GM18511 (cell line): ENCODE measurements at regions not wholly inside any gene's neighbourhood (a gene's known extent, or its start where the extent isn't known, plus 50 kb on each side); places are given as distances from the start of the nearest gene placed in this dataset.
A peak's percentile ranks its signal among the peaks of the same experiment; 100 is the strongest.
"Not testable (repeated sequence)": the region's sequence is repeated elsewhere in the genome, so short reads cannot be mapped to it uniquely, and the experiment has no call there.

Experiments used
- ATAC-seq: cut with Tn5 transposase; IDR thresholded peaks from one replicate; pipeline ENCODE4 v1.9.1; 2021; ENCODE audit warnings: mild to moderate bottlenecking, moderate library complexity; ENCODE audit not compliant: unreplicated experiment

DNA sequence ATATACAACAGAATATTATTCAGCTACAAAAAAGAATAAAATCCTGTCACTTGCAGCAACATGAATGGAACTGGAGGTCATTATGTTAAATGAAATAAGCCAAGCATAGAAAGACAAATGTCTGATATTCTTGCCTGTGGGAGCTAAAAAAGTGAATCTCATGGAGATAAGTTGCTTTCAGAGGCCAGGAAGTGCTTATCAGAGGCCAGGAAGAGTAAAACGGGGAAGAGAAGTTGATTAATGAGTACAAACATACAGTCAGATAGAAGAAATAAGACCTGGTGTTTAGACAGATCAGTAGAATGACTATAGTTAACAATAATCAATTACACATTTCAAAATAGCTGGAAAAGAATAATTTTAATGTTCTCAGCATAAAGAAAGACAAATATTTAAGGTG is 54.4 kb upstream of the CPHXL start:
- ATAC-seq: no peak

DNA sequence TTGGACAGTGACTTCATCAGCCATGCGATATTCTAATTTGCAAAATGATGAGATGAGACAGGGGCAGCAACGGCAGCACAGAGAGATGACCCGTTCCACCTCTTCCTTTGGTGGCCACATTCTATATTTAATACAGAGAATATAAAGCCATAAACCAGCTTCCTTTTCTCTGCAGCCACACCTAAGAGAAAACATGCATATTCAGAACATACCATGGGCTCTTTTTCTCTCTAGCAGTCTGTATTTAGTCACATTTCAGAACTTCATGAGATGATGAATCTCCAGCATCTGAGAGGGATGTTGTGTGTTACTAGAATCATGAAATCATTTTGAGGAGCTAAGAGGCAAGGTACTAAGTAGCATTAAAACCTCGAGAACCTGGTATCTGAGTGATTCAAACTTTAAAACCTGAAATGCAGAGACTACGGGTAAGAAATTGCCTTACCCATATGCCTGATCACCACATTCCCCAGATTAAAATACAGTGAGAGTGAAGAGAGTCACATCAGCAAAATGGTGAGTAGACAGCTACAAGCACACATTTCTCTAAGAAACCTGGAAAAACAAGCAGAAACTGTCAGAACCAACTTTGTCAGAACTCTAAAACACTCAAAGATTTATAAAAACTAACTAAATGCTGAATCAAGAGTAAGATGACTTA is 55.5 kb upstream of the CPHXL start:
- no peak for ATAC-seq

- peak; percentile 79 for ATAC-seq
Observed at GRCh38 chr16:75787440-75787839, 61.1 kb upstream of the CPHXL start.

- peak; percentile 62 for ATAC-seq
Observed at GRCh38 chr16:75789237-75789636, 62.9 kb upstream of the CPHXL start.

DNA sequence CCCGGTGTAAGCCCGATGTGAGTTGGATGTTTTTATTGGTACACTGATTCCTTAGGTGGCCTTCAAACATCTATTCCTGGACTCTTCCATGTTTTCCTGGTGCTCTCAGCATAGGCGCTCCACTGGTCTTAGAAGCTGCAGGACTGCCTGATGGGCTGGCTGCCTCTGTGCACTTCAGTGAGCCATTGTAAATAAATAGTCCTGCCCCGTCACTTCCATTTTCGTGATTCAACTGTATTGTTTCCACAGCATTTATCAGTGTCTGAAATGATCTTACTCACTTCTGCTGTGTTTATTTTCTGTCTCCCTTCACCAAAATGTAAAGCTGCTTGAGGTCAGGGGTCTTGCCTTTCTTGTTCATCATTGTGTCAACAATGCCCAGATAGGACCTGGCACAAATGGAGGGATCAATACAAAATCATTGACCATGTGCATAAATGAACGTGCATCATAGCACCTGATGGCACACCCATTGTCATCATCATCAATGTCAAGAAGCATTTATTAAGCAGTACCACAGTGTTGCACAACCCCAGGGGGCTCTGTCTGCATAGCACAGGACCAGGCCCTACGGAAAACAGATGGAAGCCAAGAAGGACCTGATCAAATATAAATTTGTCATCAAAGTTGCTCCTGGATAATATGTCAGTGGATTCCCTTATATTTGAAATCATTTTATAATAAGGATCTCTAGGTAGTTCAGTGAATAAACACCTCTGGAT is 66.6 kb upstream of the CPHXL start:
- no peak for ATAC-seq

DNA sequence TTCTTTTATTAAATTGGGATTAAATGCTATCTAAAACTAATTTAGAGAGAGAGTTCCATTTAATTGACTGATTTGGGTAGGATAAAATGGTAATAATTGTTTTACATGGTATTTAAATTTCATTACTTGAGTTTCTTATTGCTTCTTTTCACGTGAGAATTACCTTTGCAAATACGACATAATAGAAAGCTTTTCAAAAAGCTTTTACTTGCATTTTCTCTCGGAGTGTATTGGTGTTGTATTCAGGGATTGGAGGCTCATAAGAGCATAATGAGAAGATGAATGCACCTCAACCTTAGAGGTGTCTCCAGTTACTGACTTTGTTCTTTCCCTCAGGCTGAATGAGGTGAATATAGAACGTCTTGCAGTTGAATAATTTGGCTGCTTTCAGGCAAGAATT is 67.4 kb upstream of the CPHXL start:
- no peak for ATAC-seq

GRCh38 chr16:75794426-75794825 is 68.1 kb upstream of the CPHXL start:
- no peak for ATAC-seq

DNA sequence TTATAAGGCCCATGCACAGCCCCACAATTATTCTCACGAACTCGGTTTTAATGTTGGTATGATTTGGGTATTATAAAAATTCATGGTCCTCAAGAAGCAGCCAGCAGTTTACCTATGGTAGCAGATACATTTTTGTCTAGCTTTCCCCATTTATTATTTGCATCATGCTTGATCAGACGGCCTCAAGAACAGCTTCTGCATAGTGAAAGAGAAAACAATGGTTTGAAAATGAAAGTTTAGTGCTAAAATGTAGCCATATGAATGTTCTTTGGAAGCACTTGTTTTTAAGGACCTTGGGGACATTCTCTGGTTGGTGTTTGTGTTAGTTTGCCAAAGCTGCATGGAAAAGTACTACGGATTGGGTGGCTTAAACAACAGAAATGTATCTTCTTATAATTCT is 72.4 kb upstream of the CPHXL start:
- ATAC-seq: no peak

DNA sequence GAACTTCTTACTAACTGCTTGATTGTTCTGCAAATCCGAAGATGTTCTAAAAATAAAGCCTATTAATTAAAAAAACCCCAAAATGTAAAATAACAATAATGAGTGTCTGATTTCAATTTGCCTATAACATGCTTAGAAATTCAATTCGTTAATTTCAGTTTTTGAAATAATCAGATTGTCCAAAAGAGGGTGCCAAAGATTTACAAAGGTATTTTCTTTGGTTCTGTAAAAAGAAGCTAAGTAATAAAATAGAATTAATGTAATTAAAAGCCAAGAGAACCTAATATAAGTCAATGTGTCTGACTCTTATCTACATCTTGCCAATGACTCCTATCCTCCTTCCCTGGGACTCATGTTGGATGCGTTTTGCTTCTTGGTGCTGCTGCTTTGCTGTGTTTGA is 75.0 kb upstream of the CPHXL start:
- no peak for ATAC-seq

DNA sequence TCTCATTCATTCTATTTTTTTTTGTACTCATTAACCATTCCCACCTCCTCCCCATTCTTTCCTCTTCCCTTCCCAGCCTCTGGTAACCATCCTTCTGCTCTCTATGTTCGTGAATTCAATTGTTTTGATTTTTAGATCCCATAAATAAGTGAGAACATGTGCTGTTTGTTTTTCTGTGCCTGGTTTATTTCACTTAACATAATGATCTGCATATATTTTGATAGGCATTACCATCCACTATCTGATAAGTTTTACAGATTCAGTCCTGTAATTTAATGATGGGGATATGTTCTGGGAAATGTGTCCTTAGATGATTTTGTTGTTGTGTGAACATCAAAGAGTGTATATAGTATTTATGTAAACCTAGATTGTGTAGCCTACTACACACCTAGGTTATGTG is 77.5 kb upstream of the CPHXL start:
- no peak for ATAC-seq

GRCh38 chr16:75804368-75804767 is 78.1 kb upstream of the CPHXL start:
- ATAC-seq: no peak

- ATAC-seq: no peak
Observed at GRCh38 chr16:75805946-75806345, 79.7 kb upstream of the CPHXL start.

DNA sequence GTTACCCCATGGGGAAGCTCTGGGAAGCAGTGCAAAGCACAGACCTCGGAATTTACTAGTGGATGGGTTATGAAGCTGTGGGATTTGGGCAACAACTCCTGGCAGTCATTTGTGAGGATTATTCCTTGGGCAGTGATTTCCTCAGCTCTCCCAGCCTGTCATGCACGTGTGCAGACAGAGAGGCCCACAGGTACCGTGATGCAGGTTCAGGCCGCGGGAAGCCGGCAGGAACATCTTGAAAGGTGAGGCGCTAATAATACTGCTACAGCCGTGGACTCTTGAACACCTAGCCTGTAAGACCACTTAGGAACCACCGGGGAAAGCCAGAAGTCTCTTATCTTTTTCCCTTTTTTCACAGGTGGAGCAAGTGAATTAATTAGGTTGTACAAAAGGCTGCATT is 80.2 kb upstream of the CPHXL start:
- ATAC-seq: no peak

- ATAC-seq: no peak
Observed at GRCh38 chr16:75810342-75810741, 84.1 kb upstream of the CPHXL start.

- ATAC-seq: no peak
Observed at GRCh38 chr16:75811020-75811634, 84.8 kb upstream of the CPHXL start.

DNA sequence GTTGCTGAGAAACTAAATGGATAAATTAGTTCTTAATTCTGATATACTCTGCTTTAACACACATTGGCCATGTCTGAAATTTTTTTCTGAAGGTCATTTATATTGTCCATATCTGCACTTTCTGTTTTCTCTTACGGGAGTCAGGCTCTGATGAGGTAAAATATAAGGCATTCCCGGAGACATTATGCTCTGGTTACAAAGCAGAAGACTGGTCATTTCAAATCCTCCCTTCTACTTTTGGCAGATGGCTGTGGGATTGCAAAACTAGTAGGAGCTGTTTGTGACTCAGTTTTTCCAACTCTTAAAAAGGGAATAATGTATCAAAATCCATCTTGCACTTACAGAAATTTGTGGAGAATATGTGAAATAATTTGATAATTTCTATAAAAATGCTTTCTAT is 92.2 kb upstream of the CPHXL start:
- no peak for ATAC-seq

GRCh38 chr16:75820672-75821071 is 94.4 kb upstream of the CPHXL start:
- ATAC-seq: no peak

- ATAC-seq: no peak
Observed at GRCh38 chr16:75821117-75821516, 94.8 kb upstream of the CPHXL start.

DNA sequence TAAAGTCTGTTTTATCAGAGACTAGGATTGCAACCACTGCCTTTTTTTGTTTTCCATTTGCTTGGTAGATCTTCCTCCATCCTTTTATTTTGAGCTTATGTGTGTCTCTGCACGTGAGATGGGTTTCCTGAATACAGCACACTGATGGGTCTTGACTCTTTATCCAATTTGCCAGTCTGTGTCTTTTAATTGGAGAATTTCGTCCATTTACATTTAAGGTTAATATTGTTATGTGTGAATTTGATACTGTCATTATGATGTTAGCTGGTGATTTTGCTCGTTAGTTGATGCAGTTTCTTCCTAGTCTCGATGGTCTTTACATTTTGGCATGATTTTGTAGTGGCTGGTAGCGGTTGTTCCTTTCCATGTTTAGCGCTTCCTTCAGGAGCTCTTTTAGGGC is 99.5 kb upstream of the CPHXL start:
- not testable (repeated sequence) for ATAC-seq

DNA sequence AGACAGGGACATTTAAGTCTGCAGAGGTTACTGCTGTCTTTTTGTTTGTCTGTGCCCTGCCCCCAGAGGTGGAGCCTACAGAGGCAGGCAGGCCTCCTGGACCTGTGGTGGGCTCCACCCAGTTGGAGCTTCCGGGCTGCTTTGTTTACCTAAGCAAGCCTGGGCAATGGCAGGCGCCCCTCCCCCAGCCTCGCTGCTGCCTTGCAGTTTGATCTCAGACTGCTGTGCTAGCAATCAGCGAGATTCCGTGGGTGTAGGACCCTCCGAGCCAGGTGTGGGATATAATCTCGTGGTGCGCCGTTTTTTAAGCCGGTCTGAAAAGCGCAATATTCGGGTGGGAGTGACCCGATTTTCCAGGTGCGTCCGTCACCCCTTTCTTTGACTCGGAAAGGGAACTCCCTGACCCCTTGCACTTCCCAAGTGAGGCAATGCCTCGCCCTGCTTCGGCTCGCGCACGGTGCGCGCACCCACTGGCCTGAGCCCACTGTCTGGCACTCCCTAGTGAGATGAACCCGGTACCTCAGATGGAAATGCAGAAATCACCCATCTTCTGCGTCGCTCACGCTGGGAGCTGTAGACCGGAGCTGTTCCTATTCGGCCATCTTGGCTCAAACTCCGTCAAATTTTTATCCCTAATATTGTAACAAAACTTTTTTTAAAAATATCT is 101.2 kb upstream of the CPHXL start:
- not testable (repeated sequence) for ATAC-seq

DNA sequence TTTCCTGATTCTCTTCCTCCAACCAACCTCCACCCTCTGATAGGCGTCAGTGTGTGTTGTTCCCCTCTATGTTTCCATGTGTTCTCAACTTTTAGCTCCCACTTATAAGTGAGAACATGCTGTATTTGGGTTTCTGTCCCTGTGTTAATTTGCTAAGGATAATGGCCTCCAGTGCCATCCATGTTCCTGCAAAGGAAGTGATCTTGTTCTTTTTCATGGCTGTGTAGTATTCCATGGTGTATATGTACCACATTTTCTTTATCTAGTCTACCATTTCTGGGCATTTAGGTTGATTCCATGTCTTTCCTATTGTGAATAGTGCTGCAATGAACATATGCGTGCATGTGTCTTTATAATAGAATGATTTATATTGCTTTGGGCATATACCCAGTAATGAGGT is 107.1 kb upstream of the CPHXL start:
- not testable (repeated sequence) for ATAC-seq
